B cell (primary cell): ENCODE measurements at regions not wholly inside any gene's neighbourhood (a gene's known extent, or its start where the extent isn't known, plus 50 kb on each side); places are given as distances from the start of the nearest gene placed in this dataset.

ENCODE experiments used
- ATAC-seq: fragments of 200-7000 bp; cut with Tn5 transposase; one replicate; pipeline ENCODE4 v1.10.0; 2021; ENCODE audit warnings: low read depth, mild to moderate bottlenecking, moderate number of reproducible peaks, moderate library complexity
- CTCF ChIA-PET: fragments of 350-600 bp; sonication (Branson Sonifier 250); formaldehyde crosslinking; loops from one replicate; lab custom pipeline; 2021; ENCODE audit warnings: antibody characterized with exemption, inconsistent platforms; lab: Charles Lee
- POLR2A ChIA-PET: fragments of 350-600 bp; sonication (Branson Sonifier 250); formaldehyde crosslinking; loops from one replicate; lab custom pipeline; 2021; ENCODE audit warnings: antibody characterized with exemption; lab: Charles Lee
- DNase-seq: peaks from one replicate; pipeline ENCODE4 v3.0.0; 2013
- H2AFZ ChIP-seq: 2 replicates; pipeline ENCODE4 v1.6.1; 2012; ENCODE audit warnings: mild to moderate bottlenecking, low read depth, low read length; ENCODE audit not compliant: insufficient read depth, poor library complexity, severe bottlenecking
- H3K27ac ChIP-seq, 2 donors: 1 replicate in 1 of 2; 2 replicates in 1 of 2; pipeline ENCODE4 v1.5.1; 2012 to 2013; ENCODE audit warnings: low read length in 2 of 2, mild to moderate bottlenecking in 2 of 2, moderate library complexity in 1 of 2
- H3K27me3 ChIP-seq, 4 experiments: fragments of 200-600 bp in 1 of 4; sonication (generic) in 1 of 4; replicated peaks in 1 of 4; 1 replicate in 2 of 4; 2 replicates in 2 of 4; pipeline versions ENCODE4 v1.6.1 to v1.7.0; 2013 to 2016; ENCODE audit warnings: low read length in 3 of 4, mild to moderate bottlenecking in 2 of 4, mixed read lengths in 1 of 4, moderate library complexity in 1 of 4; ENCODE audit not compliant: insufficient read depth in 4 of 4, control insufficient read depth in 3 of 4; ENCODE audit errors: control extremely low read depth in 1 of 4
- H3K36me3 ChIP-seq, 2 experiments: replicated peaks in 1 of 2; 1 replicate in 1 of 2; 2 replicates in 1 of 2; pipeline versions ENCODE4 v1.6.1 to v1.7.1; 2013; ENCODE audit warnings: low read length in 1 of 2; ENCODE audit not compliant: insufficient read depth in 2 of 2, control insufficient read depth in 1 of 2; ENCODE audit errors: control extremely low read depth in 1 of 2, extremely low read depth in 1 of 2
- H3K4me1 ChIP-seq, 2 donors: fragments of 200-600 bp in 1 of 2; sonication (generic) in 1 of 2; 1 replicate in 1 of 2; 2 replicates in 1 of 2; pipeline versions ENCODE4 v1.5.1 to v1.6.1; 2013 to 2017; ENCODE audit warnings: low read length in 2 of 2; ENCODE audit not compliant: control insufficient read depth in 2 of 2, insufficient read depth in 2 of 2
- H3K4me2 ChIP-seq: replicated peaks from 2 replicates; pipeline ENCODE3; 2012; ENCODE audit warnings: mild to moderate bottlenecking, low read depth, low read length; ENCODE audit not compliant: poor library complexity, severe bottlenecking
- H3K4me3 ChIP-seq, 5 experiments: fragments of 200-600 bp in 1 of 5; sonication (generic) in 1 of 5; 1 replicate in 3 of 5; 2 replicates in 2 of 5; pipeline versions ENCODE4 v1.5.1 to v1.7.0; 2011 to 2016; ENCODE audit warnings: low read length in 4 of 5, mild to moderate bottlenecking in 4 of 5, low read depth in 2 of 5, control low read depth in 1 of 5, moderate library complexity in 1 of 5; ENCODE audit not compliant: insufficient read depth in 1 of 5; ENCODE audit errors: control extremely low read depth in 1 of 5, extremely low read depth in 1 of 5
- H3K79me2 ChIP-seq: fragments of 200-600 bp; sonication (generic); one replicate; pipeline ENCODE4 v1.6.0; 2016; ENCODE audit warnings: low read length; ENCODE audit not compliant: control insufficient read depth, insufficient read depth
- H3K9ac ChIP-seq: fragments of 200-600 bp; sonication (generic); 2 replicates; pipeline ENCODE4 v1.6.1; 2017; ENCODE audit warnings: mild to moderate bottlenecking, low read length, moderate library complexity
- H3K9me3 ChIP-seq, 3 donors: one replicate each; pipeline versions ENCODE4 v1.6.1 to v1.7.1; 2013; ENCODE audit warnings: low read length in 2 of 3; ENCODE audit not compliant: control insufficient read depth in 2 of 3, insufficient read depth in 1 of 3; ENCODE audit errors: control extremely low read depth in 1 of 3
- H4K20me1 ChIP-seq: 2 replicates; pipeline ENCODE4 v1.6.0; 2012; ENCODE audit warnings: mild to moderate bottlenecking, low read length; ENCODE audit not compliant: insufficient read depth, control insufficient read depth, poor library complexity, severe bottlenecking
- H3K27ac Mint-ChIP-seq: one replicate; pipeline ENCODE4 v1.8.0; 2021; ENCODE audit warnings: mixed read lengths
- H3K27me3 Mint-ChIP-seq: one replicate; pipeline ENCODE4 v1.8.0; 2021; ENCODE audit warnings: mixed read lengths
- H3K4me1 Mint-ChIP-seq: one replicate; pipeline ENCODE4 v1.8.0; 2021; ENCODE audit warnings: mixed read lengths
- H3K4me3 Mint-ChIP-seq: one replicate; pipeline ENCODE4 v1.8.0; 2021; ENCODE audit warnings: mixed read lengths
- H3K9me3 Mint-ChIP-seq: one replicate; pipeline ENCODE4 v1.8.0; 2022; ENCODE audit warnings: mixed read lengths; ENCODE audit not compliant: insufficient read depth
- EZH2 ChIP-seq: IDR thresholded peaks from 2 replicates; pipeline ENCODE4 v1.6.1; 2012; ENCODE audit warnings: borderline replicate concordance, low read depth, mild to moderate bottlenecking, moderate library complexity, low read length; ENCODE audit not compliant: insufficient read depth, poor library complexity, severe bottlenecking
- WGBS: methylation state at CpG from one replicate; pipeline ENCODE4 v1.1.5; 2013; ENCODE audit warnings: missing lambda C conversion rate; ENCODE audit not compliant: insufficient coverage; 5-methylcytosine and 5-hydroxymethylcytosine counted together
- intact Hi-C: fragments of 100-400 bp; cut with micrococcal nuclease; formaldehyde crosslinking; loops from one replicate; pipeline ENCODE4 v1.10.0; 2022
- TF ChIP-seq, protein P1 (sequence below): fragments of 200-600 bp; IDR thresholded peaks from one replicate; pipeline ENCODE4 v1.8.0; 2022; ENCODE audit warnings: antibody characterized with exemption, mild to moderate bottlenecking

DNA sequence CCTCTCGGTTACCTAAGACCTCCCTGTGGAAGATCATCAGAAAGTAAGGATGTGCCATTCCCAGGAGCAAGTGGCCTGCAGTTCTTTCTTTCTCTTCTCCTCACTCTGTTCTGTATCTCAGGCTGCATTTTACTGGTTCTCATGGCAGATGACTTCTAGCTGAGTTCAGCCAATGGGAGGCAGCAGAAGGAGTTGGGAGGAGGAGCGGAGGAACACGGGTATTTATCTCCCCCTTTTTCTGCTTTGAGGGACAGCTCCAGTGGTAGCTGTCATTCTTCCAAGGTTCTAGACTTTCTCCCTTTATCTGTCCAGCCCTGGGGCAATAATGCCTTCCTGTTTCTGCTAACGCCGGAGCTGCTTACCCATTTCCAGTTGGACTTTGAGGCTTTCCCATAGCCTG is 339.9 kb downstream of the NR2F2 start:
- no peak overlapping the region for H2AFZ ChIP-seq
- no peaks in the 10 kb centered on the region for H3K79me2 ChIP-seq
- ChIA-PET POLR2A (no interaction called here), CTCF (no interaction called here)
- no peak for TF ChIP-seq EZH2
- TF ChIP-seq, protein P1, sequence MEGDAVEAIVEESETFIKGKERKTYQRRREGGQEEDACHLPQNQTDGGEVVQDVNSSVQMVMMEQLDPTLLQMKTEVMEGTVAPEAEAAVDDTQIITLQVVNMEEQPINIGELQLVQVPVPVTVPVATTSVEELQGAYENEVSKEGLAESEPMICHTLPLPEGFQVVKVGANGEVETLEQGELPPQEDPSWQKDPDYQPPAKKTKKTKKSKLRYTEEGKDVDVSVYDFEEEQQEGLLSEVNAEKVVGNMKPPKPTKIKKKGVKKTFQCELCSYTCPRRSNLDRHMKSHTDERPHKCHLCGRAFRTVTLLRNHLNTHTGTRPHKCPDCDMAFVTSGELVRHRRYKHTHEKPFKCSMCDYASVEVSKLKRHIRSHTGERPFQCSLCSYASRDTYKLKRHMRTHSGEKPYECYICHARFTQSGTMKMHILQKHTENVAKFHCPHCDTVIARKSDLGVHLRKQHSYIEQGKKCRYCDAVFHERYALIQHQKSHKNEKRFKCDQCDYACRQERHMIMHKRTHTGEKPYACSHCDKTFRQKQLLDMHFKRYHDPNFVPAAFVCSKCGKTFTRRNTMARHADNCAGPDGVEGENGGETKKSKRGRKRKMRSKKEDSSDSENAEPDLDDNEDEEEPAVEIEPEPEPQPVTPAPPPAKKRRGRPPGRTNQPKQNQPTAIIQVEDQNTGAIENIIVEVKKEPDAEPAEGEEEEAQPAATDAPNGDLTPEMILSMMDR, result no peak
- intact Hi-C loops, result no loop called here
- Mint-ChIP-seq H3K4me3 (no peak overlapping the region), H3K9me3 (no peaks in the 10 kb centered on the region), H3K27me3 (no peaks in the 10 kb centered on the region), H3K27ac (no peak overlapping the region), H3K4me1 (no peaks in the 10 kb centered on the region)
- ATAC-seq (no peak), DNase-seq (no peak)
- H3K9ac ChIP-seq, result no peak overlapping the region
- H3K27ac ChIP-seq, result no peak overlapping the region
- 69% methylated on average over 2 of the region's 5 CpGs for WGBS
- no peaks in the 10 kb centered on the region for H3K27me3 ChIP-seq
- no peak overlapping the region for H3K4me2 ChIP-seq
- H3K36me3 ChIP-seq, result no peaks in the 10 kb centered on the region
- H3K9me3 ChIP-seq, result no peaks in the 10 kb centered on the region
- H4K20me1 ChIP-seq, result no peaks in the 10 kb centered on the region
- no peak overlapping the region for H3K4me3 ChIP-seq
- no peaks in the 10 kb centered on the region for H3K4me1 ChIP-seq

DNA sequence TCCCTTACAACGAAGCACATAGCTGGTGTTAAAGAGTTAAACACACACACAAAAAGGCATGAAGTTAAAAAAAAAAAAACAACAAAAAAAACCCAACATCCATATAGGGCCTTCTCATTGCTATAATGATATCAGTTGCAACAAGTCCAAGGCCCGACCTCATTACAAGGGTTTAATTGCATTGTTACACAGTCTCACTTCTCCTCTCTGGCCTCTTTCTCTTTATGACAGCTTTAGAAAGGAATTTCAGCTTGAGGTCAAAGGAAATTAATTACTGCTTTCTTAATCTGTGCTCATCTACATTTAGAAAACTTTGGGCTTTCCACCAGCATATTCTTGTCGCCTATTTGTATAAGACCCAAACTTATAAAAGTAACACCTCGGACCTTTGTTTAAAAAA is 342.1 kb downstream of the NR2F2 start:
- POLR2A ChIA-PET, result no interaction called here
- H3K79me2 ChIP-seq, result no peaks in the 10 kb centered on the region
- no peaks in the 10 kb centered on the region for H3K27me3 Mint-ChIP-seq
- no peak overlapping the region for H3K27ac ChIP-seq
- no peaks in the 10 kb centered on the region for H3K9me3 ChIP-seq
- H3K4me1 ChIP-seq, result no peaks in the 10 kb centered on the region
- H3K27me3 ChIP-seq, result no peaks in the 10 kb centered on the region
- H2AFZ ChIP-seq, result no peak overlapping the region
- WGBS, result 100% methylated on average over 2 of the region's 4 CpGs
- no peaks in the 10 kb centered on the region for H4K20me1 ChIP-seq
- H3K4me3 Mint-ChIP-seq, result no peak overlapping the region
- H3K27ac Mint-ChIP-seq, result no peak overlapping the region
- intact Hi-C loops, result no loop called here
- no peak overlapping the region for H3K9ac ChIP-seq
- ATAC-seq (no peak), DNase-seq (no peak)
- H3K4me1 Mint-ChIP-seq, result no peaks in the 10 kb centered on the region
- no peaks in the 10 kb centered on the region for H3K36me3 ChIP-seq
- H3K4me2 ChIP-seq, result no peak overlapping the region
- no peak for TF ChIP-seq EZH2
- TF ChIP-seq, protein P1, result no peak
- H3K9me3 Mint-ChIP-seq, result no peaks in the 10 kb centered on the region
- CTCF ChIA-PET, result interaction anchor here (1.0 kb wide), 1 partner anchor 136 kb away, joined by 3 read pairs; no protein-coding TSS in a partner anchor
- no peak overlapping the region for H3K4me3 ChIP-seq
